HCT116 (cell line): ENCODE measurements at regions not wholly inside any gene's neighbourhood (a gene's known extent, or its start where the extent isn't known, plus 50 kb on each side); places are given as distances from the start of the nearest gene placed in this dataset.

Source experiments
- ATAC-seq: fragments of 200-7000 bp; cut with Tn5 transposase; 2 replicates; pipeline ENCODE4 v1.9.1; 2020; ENCODE audit warnings: mild to moderate bottlenecking, moderate library complexity
- BruUV-seq: library from RNA; stranded (reverse); fragments of 400-500 nt; replicated peaks from 2 replicates; lab custom pipeline; 2021; lab: Mats Ljungman, UMichigan
- CTCF ChIA-PET: fragments of 300-600 bp; sonication (Branson Sonifier 250); formaldehyde crosslinking; loops from one replicate; lab custom pipeline; 2021; ENCODE audit warnings: antibody characterized with exemption; lab: Charles Lee
- POLR2A ChIA-PET: fragments of 300-600, 350-600 bp; sonication (Branson Sonifier 250); formaldehyde crosslinking; loops from one replicate; lab custom pipeline; 2021; ENCODE audit warnings: antibody characterized with exemption; lab: Charles Lee
- RAD21 ChIA-PET, 2 experiments: fragments of 300-600 bp; sonication (Branson Sonifier 250); formaldehyde crosslinking; loops; one replicate each; lab custom pipeline; 2023; ENCODE audit warnings: low total read pairs in 2 of 2; ENCODE audit not compliant: uncharacterized antibody in 2 of 2, unreplicated experiment in 2 of 2, low non-redundant PET in 1 of 2; lab: Charles Lee
- DNase-seq: peaks from one replicate; pipeline ENCODE4 v3.0.0-alpha.2; 2010; ENCODE audit warnings: low read depth, low spot score
- H2AFZ ChIP-seq: fragments of 200-600 bp; shearing (Covaris generic), sonication (generic); 2 replicates; pipeline ENCODE4 v1.6.1; 2017; ENCODE audit warnings: low read depth, mixed run types, mixed read lengths, antibody characterized with exemption, low read length; ENCODE audit not compliant: poor library complexity, severe bottlenecking
- H3K27ac ChIP-seq: 2 replicates; pipeline ENCODE4 v1.5.1; 2012; ENCODE audit warnings: low read depth, low read length
- H3K27me3 ChIP-seq: fragments of 200-600 bp; sonication (generic); 2 replicates; pipeline ENCODE4 v1.6.1; 2016; ENCODE audit warnings: mixed run types, low read length, mixed read lengths; ENCODE audit not compliant: insufficient read depth
- H3K36me3 ChIP-seq, 2 experiments: fragments of 200-500 bp in 1 of 2; fragments of 200-600 bp in 1 of 2; sonication (Bioruptor generic) in 1 of 2; sonication (generic) in 1 of 2; 2 replicates each; pipeline versions ENCODE4 v1.5.1 to v1.6.1; 2014 to 2016; ENCODE audit warnings: low read length in 2 of 2, inconsistent platforms in 1 of 2, mixed read lengths in 1 of 2, mixed run types in 1 of 2; ENCODE audit not compliant: insufficient read depth in 2 of 2, control insufficient read depth in 1 of 2
- H3K4me1 ChIP-seq, 2 experiments: fragments of 200-600 bp in 1 of 2; sonication (generic) in 1 of 2; 2 replicates each; pipeline versions ENCODE4 v1.5.1 to v1.6.1; 2012 to 2017; ENCODE audit warnings: low read length in 2 of 2, inconsistent platforms in 1 of 2, mild to moderate bottlenecking in 1 of 2, mixed read lengths in 1 of 2, mixed run types in 1 of 2, moderate library complexity in 1 of 2; ENCODE audit not compliant: insufficient read depth in 2 of 2, control insufficient read depth in 1 of 2
- H3K4me2 ChIP-seq: fragments of 200-600 bp; sonication (generic); 2 replicates; pipeline ENCODE4 v1.6.1; 2017; ENCODE audit warnings: mixed run types, low read length, mixed read lengths
- H3K4me3 ChIP-seq, 2 experiments: fragments of 200-600 bp in 1 of 2; sonication (generic) in 1 of 2; replicated peaks in 1 of 2; 2 replicates each; pipeline ENCODE4 v1.5.1; 2011 to 2016; ENCODE audit warnings: low read length in 2 of 2, control low read depth in 1 of 2, low read depth in 1 of 2, mild to moderate bottlenecking in 1 of 2, mixed read lengths in 1 of 2, mixed run types in 1 of 2
- H3K79me2 ChIP-seq: fragments of 200-600 bp; sonication (generic); 2 replicates; pipeline ENCODE4 v1.6.1; 2017; ENCODE audit warnings: mild to moderate bottlenecking, mixed run types, low read length, moderate library complexity, mixed read lengths; ENCODE audit not compliant: insufficient read depth
- H3K9ac ChIP-seq: fragments of 200-600 bp; sonication (generic); 2 replicates; pipeline ENCODE4 v1.6.1; 2016; ENCODE audit warnings: low read length, mixed read lengths
- H3K9me2 ChIP-seq: fragments of 200-600 bp; sonication (generic), shearing (Covaris generic); 2 replicates; pipeline ENCODE4 v1.6.1; 2017; ENCODE audit warnings: mixed run types, mild to moderate bottlenecking, moderate library complexity; ENCODE audit not compliant: insufficient read depth
- H3K9me3 ChIP-seq, 2 experiments: fragments of 200-500 bp in 1 of 2; fragments of 200-600 bp in 1 of 2; sonication (Bioruptor generic) in 1 of 2; sonication (generic) in 1 of 2; 2 replicates each; pipeline ENCODE4 v1.6.1; 2014 to 2017; ENCODE audit warnings: low read length in 2 of 2, mixed read lengths in 2 of 2, inconsistent platforms in 1 of 2, low read depth in 1 of 2, mild to moderate bottlenecking in 1 of 2, mixed run types in 1 of 2, moderate library complexity in 1 of 2; ENCODE audit not compliant: control insufficient read depth in 1 of 2, insufficient read depth in 1 of 2
- H4K20me1 ChIP-seq: fragments of 200-600 bp; sonication (generic), shearing (Covaris generic); 2 replicates; pipeline ENCODE4 v1.6.1; 2017; ENCODE audit warnings: mixed run types, mild to moderate bottlenecking, moderate library complexity; ENCODE audit not compliant: insufficient read depth
- CEBPB ChIP-seq: IDR thresholded peaks from 2 replicates; pipeline ENCODE4 v1.6.1; 2012; ENCODE audit warnings: low read depth
- EZH2 ChIP-seq: fragments of 200-600 bp; sonication (generic); IDR thresholded peaks from 2 replicates; pipeline ENCODE4 v1.6.1; 2017; ENCODE audit warnings: antibody characterized with exemption, mixed run types
- FOSL1 ChIP-seq: IDR thresholded peaks from 2 replicates; pipeline ENCODE4 v1.6.1; 2012; ENCODE audit warnings: low read depth
- POLR2A ChIP-seq: IDR thresholded peaks from 2 replicates; pipeline ENCODE4 v1.7.0; 2011; ENCODE audit warnings: borderline replicate concordance; ENCODE audit not compliant: insufficient read depth, insufficient read length; ENCODE audit errors: extremely low read depth
- RAD21 ChIP-seq: IDR thresholded peaks from 2 replicates; pipeline ENCODE4 v1.6.1; 2012; ENCODE audit warnings: low read depth, mild to moderate bottlenecking
- ZFX ChIP-seq: fragments of 450-650 bp; IDR thresholded peaks from 2 replicates; pipeline ENCODE4 v1.6.1; 2017
- intact Hi-C: fragments of 100-400 bp; cut with micrococcal nuclease; formaldehyde crosslinking; loops from 2 replicates; pipeline ENCODE4 v1.10.0; 2022
- TF ChIP-seq, protein P1 (sequence below): IDR thresholded peaks from 2 replicates; pipeline ENCODE4 v1.6.1; 2012; ENCODE audit warnings: low read depth
- TF ChIP-seq, protein P2 (sequence below), 3 experiments: fragments of 200-600 bp in 1 of 3; sonication (generic) in 1 of 3; IDR thresholded peaks in 2 of 3; conservative IDR thresholded peaks in 1 of 3; 2 replicates each; pipeline ENCODE4 v1.5.1; 2012 to 2017; ENCODE audit warnings: low read depth in 2 of 3, low read length in 2 of 3, antibody characterized with exemption in 1 of 3, borderline replicate concordance in 1 of 3, control low read depth in 1 of 3, mild to moderate bottlenecking in 1 of 3, mixed read lengths in 1 of 3, mixed run types in 1 of 3, moderate library complexity in 1 of 3; ENCODE audit not compliant: insufficient read depth in 1 of 3

DNA sequence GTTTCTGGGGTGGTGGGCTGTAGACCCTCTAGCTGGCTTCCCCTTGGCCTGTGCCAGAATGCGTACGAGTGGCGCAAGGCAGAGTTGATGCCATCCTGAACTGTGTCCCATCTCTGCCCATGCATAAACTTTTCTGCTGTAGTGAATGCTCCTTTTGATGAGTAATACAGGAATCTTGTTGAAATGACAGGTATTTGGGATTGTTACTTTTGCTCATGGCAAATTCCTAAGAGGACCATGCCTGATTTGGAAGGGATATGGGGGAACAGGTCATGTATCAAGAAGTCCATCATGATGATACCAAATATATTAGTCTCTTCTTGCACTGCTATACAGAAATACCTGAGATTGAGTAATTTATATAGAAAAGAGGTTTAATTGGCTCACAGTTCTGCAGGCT is 648.0 kb downstream of the SLC4A3 start:
- DNase-seq (no peak), ATAC-seq (peak; percentile 60; the same call in 1 of the 2 replicates)
- no peak overlapping the region for H3K9ac ChIP-seq
- TF ChIP-seq ZFX (no peak), CEBPB (no peak), POLR2A (no peak), EZH2 (no peak), RAD21 (no peak), FOSL1 (peak; percentile 20; the same call in 1 of the 2 replicates)
- TF ChIP-seq, protein P1, sequence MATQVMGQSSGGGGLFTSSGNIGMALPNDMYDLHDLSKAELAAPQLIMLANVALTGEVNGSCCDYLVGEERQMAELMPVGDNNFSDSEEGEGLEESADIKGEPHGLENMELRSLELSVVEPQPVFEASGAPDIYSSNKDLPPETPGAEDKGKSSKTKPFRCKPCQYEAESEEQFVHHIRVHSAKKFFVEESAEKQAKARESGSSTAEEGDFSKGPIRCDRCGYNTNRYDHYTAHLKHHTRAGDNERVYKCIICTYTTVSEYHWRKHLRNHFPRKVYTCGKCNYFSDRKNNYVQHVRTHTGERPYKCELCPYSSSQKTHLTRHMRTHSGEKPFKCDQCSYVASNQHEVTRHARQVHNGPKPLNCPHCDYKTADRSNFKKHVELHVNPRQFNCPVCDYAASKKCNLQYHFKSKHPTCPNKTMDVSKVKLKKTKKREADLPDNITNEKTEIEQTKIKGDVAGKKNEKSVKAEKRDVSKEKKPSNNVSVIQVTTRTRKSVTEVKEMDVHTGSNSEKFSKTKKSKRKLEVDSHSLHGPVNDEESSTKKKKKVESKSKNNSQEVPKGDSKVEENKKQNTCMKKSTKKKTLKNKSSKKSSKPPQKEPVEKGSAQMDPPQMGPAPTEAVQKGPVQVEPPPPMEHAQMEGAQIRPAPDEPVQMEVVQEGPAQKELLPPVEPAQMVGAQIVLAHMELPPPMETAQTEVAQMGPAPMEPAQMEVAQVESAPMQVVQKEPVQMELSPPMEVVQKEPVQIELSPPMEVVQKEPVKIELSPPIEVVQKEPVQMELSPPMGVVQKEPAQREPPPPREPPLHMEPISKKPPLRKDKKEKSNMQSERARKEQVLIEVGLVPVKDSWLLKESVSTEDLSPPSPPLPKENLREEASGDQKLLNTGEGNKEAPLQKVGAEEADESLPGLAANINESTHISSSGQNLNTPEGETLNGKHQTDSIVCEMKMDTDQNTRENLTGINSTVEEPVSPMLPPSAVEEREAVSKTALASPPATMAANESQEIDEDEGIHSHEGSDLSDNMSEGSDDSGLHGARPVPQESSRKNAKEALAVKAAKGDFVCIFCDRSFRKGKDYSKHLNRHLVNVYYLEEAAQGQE: no peak
- TF ChIP-seq, protein P2, sequence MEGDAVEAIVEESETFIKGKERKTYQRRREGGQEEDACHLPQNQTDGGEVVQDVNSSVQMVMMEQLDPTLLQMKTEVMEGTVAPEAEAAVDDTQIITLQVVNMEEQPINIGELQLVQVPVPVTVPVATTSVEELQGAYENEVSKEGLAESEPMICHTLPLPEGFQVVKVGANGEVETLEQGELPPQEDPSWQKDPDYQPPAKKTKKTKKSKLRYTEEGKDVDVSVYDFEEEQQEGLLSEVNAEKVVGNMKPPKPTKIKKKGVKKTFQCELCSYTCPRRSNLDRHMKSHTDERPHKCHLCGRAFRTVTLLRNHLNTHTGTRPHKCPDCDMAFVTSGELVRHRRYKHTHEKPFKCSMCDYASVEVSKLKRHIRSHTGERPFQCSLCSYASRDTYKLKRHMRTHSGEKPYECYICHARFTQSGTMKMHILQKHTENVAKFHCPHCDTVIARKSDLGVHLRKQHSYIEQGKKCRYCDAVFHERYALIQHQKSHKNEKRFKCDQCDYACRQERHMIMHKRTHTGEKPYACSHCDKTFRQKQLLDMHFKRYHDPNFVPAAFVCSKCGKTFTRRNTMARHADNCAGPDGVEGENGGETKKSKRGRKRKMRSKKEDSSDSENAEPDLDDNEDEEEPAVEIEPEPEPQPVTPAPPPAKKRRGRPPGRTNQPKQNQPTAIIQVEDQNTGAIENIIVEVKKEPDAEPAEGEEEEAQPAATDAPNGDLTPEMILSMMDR (IDR thresholded peaks at IDR 0.05 in 2 of 3, conservative IDR thresholded peaks at IDR 0.05 in 1 of 3; ENCODE audit: borderline replicate concordance in 1 of 3, insufficient read depth in 1 of 3, low read depth in 2 of 3, low read length in 2 of 3): no peak
- H3K9me3 ChIP-seq: no peaks in the 10 kb centered on the region
- H3K79me2 ChIP-seq: no peaks in the 10 kb centered on the region
- ChIA-PET RAD21 (no interaction called here), CTCF (no interaction called here), POLR2A (no interaction called here)
- no peak overlapping the region for H3K27ac ChIP-seq
- H4K20me1 ChIP-seq: no peaks in the 10 kb centered on the region
- H3K36me3 ChIP-seq: no peaks in the 10 kb centered on the region
- H3K4me1 ChIP-seq: peaks cover 0 to 48% of the 10 kb centered on the region in 2 experiments; a peak in 3 of 4 replicates
- peak overlapping the region; percentile 37 for H3K4me2 ChIP-seq
- H2AFZ ChIP-seq: no peak overlapping the region
- BruUV-seq: no TSS peak
- H3K9me2 ChIP-seq: no peaks in the 10 kb centered on the region
- H3K4me3 ChIP-seq: no peak overlapping the region
- intact Hi-C loops: no loop called here
- H3K27me3 ChIP-seq: no peaks in the 10 kb centered on the region
